GM06990 (cell line): ENCODE measurements at regions not wholly inside any gene's neighbourhood (a gene's known extent, or its start where the extent isn't known, plus 50 kb on each side); places are given as distances from the start of the nearest gene placed in this dataset.
A peak's percentile ranks its signal among the peaks of the same experiment; 100 is the strongest.
"Not testable (repeated sequence)": the region's sequence is repeated elsewhere in the genome, so short reads cannot be mapped to it uniquely, and the experiment has no call there.

ENCODE experiments used
- DNase-seq: peaks from one replicate; pipeline ENCODE4 v3.0.0-alpha.2; 2011; ENCODE audit not compliant: insufficient read length; ENCODE audit errors: extremely low read depth
- H3K27me3 ChIP-seq: replicated peaks from 2 replicates; pipeline ENCODE4 v1.6.0; 2011; ENCODE audit warnings: low read length; ENCODE audit not compliant: control insufficient read depth, insufficient read depth
- H3K36me3 ChIP-seq: 2 replicates; pipeline ENCODE4 v1.5.1; 2011; ENCODE audit warnings: low read length; ENCODE audit not compliant: control insufficient read depth, insufficient read depth
- H3K4me3 ChIP-seq: replicated peaks from 2 replicates; pipeline ENCODE4 v1.5.1; 2011; ENCODE audit warnings: low read depth, mild to moderate bottlenecking, control low read depth, low read length
- TF ChIP-seq, protein P1 (sequence below): IDR thresholded peaks from 2 replicates; pipeline ENCODE4 v1.5.1; 2011; ENCODE audit warnings: low read length, control low read depth, mild to moderate bottlenecking, inconsistent platforms; ENCODE audit not compliant: insufficient read depth, poor library complexity, severe bottlenecking

DNA sequence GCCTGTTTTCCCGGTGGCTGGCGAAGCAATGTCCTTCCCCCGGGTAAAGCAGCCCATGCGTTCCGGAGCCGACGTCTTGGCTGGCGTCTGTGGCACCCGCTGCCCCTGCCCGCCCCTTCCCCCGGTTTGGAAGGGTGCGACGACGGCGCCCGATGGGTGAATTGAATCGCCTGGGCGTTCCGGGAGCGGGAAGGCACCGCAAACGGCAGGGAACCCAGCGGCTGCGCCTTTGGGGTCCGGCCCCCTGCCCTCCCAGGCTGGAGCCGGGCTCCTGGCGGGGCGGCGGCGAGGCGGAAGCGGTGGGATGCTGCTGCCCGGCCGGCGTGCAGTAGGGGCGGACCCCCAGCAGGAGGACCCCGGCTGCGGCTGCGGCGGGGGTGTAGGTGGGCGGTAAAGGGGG lies 123.6 kb upstream of the RHOU start:
- not testable (repeated sequence) for H3K27me3 ChIP-seq, DNase-seq, H3K4me3 ChIP-seq, H3K36me3 ChIP-seq

DNA sequence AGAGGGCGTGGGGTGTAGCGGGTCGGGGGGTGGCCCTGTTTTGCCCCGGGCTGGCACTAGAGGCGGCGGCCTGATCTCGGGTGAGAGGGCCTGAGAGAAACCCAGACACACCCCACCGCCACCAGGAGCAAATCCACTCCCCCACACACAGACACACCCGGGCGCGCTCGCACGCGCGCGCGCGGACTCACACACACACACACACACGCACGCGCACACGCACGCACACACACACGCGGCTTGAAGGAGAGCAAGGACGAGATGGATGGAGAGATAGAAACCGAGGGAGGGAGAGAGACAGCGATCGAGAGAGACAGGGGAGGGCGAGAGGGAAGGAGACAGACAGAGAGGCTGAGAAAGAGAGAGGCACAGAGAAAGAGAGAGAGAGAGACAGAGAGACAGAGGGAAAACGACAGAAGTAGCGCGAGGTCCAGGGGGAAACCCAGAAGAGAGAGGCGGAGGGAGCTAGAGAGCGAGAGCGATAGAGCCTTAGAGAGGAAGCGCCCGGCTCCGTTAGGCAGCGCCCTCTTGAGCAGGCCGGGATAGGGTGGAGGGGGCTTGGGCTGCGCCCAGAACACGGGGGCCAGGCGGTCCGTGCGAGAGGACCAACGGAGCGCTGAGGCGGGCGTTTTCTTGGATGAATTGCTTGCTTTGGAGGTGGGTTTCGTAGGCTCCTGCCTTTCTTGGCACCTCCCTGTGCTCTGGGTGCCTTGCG lies 113.1 kb upstream of the RHOU start:
- not testable (repeated sequence) for H3K27me3 ChIP-seq
- peak overlapping the region; percentile 35 for H3K4me3 ChIP-seq

GRCh38 chr1:228626481-228626880 lies 108.8 kb upstream of the RHOU start:
- H3K36me3 ChIP-seq, H3K4me3 ChIP-seq, DNase-seq, H3K27me3 ChIP-seq: not testable (repeated sequence)

More for the DNA sequence above, 113.1 kb upstream of the RHOU start:
- not testable (repeated sequence) for H3K36me3 ChIP-seq, DNase-seq

DNA sequence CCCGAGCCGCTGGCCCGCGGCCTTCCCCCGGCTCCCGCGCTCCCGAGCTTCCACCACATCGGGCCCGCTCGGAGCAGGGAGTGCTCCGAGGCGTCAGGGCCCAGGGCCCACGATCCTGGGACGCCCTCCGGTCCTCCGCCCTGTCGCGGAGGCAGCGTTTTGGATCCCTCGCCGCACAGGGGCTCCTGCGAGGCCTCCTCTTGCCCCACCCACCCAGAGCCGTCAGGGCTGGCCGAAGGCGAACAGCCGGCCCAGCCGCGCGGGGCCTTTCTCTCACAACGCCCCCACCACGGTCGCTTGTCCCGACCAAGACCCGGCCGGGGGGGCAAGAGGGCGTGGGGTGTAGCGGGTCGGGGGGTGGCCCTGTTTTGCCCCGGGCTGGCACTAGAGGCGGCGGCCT lies 102.4 kb upstream of the RHOU start:
- not testable (repeated sequence) for H3K36me3 ChIP-seq, H3K27me3 ChIP-seq, DNase-seq
- peak overlapping the region; percentile 28; the same call in 1 of the 2 replicates for H3K4me3 ChIP-seq

- H3K4me3 ChIP-seq, result peak overlapping the region; percentile 37
- H3K27me3 ChIP-seq, H3K36me3 ChIP-seq: not testable (repeated sequence)
- peak; percentile 37 for DNase-seq
These were observed 100.0 kb upstream of the RHOU start for GRCh38 chr1:228635304-228635703.

GRCh38 chr1:228637529-228637928 lies 97.8 kb upstream of the RHOU start:
- not testable (repeated sequence) for H3K27me3 ChIP-seq, DNase-seq, H3K36me3 ChIP-seq
- H3K4me3 ChIP-seq, result peak overlapping the region; percentile 38

DNA sequence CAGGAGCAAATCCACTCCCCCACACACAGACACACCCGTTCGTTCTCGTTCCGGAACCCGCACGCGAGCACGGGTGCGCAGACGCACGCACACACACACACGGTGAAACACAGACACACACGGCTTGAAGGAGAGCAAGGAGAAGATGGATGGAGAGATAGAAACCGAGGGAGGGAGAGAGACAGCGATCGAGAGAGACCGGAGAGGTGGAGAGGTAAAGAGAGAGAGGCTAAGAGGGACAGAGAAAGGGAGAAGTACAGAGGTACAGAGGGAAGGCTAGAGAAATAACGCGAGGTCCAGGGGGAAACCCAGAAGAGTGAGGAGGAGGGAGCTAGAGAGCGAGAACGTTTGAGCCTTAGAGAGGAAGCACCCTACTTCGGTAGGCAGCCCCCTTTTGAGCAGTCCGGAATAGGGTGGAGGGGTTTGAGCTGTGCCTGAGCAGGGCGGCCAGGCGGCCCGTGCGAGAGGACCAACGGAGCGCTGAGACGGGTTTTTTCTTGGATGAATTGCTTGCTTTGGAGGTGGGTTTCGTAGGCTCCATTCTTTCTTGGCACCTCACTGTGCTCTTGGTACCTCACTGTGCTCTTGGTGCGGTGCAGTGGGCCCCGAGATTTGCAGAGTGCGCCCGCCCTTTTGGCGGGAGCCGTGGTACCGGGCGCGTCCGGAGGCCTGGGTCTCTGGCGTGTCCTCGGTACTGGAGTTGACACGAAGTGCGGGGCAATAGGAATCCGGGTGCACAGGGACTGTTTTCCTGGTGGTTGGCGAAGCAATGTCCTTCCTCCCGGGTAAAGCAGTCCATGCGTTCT lies 88.4 kb upstream of the RHOU start:
- no peaks in the 10 kb centered on the region for H3K36me3 ChIP-seq
- H3K27me3 ChIP-seq, result peaks cover 1% of the 10 kb centered on the region
- peak; percentile 65 for DNase-seq
- peak overlapping the region; percentile 60 for H3K4me3 ChIP-seq
- TF ChIP-seq, protein P1, sequence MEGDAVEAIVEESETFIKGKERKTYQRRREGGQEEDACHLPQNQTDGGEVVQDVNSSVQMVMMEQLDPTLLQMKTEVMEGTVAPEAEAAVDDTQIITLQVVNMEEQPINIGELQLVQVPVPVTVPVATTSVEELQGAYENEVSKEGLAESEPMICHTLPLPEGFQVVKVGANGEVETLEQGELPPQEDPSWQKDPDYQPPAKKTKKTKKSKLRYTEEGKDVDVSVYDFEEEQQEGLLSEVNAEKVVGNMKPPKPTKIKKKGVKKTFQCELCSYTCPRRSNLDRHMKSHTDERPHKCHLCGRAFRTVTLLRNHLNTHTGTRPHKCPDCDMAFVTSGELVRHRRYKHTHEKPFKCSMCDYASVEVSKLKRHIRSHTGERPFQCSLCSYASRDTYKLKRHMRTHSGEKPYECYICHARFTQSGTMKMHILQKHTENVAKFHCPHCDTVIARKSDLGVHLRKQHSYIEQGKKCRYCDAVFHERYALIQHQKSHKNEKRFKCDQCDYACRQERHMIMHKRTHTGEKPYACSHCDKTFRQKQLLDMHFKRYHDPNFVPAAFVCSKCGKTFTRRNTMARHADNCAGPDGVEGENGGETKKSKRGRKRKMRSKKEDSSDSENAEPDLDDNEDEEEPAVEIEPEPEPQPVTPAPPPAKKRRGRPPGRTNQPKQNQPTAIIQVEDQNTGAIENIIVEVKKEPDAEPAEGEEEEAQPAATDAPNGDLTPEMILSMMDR, result no peak

DNA sequence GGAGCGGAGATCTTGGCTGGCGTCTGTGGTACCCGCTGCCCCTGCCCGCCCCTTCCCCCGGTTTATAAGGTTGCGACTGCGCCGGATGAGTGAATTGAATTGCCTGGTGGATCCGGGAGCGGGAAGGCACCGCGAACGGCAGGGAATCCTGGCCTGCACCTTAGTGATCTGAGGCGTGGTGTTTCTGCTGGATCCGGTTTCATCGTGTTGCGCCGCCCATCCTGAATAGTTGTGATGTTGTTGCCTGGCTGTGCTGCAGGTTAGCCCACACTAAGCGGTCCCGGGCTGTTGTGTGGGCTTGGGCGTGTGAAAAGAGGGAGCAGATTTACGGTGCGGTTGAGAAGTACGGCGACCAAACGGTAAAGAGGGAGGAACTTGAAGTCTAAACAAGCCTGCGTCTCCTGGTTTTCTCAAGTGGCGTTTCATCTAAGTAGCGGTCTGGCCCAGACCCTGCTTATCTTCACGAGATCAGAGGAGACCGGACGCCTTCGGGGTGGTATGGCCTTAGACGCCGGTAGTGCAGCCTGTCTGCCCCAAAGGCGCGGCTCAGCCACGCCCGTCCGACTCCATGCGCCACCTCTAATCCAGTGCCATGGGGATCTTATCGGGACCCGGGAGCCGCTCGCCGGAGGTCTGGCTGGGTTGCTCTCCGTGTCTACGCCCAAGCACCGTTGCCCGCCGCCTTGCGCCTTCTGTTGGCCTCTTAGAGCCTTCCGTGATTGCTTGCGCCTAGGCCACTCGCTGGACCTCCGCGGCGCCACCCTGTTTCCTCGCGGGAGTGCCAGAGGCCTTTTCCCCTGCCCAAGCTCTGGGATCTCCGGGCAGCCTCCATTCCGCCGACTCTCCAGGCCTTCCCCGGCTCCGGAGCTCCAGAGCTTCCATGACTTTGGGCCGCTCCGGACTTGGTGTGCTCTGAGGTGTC lies 87.5 kb upstream of the RHOU start:
- Histone ChIP-seq H3K27me3 (peaks cover 1% of the 10 kb centered on the region), H3K4me3 (peak overlapping the region; percentile 60), H3K36me3 (no peaks in the 10 kb centered on the region)
- TF ChIP-seq, protein P1, result no peak
- peak; percentile 25 for DNase-seq
